ENCODE measurements at regions not wholly inside any gene's neighbourhood (a gene's known extent, or its start where the extent isn't known, plus 50 kb on each side); places are given as distances from the start of the nearest gene placed in this dataset.

- no peaks in the 10 kb centered on the region for H3K9me2 ChIP-seq (replicated peaks; ENCODE audit: insufficient read depth, low read length)
Measured at GRCh38 chr1:88321706-88322105, 362.4 kb upstream of the PKN2 start.

GRCh38 chr1:88324899-88325298 is 359.2 kb upstream of the PKN2 start:
- no peak for TF ChIP-seq EZH2 (optimal IDR thresholded peaks at IDR 0.05; ENCODE audit: low read depth, low read length)
- no peak for TF ChIP-seq EZH2phosphoT487 (IDR thresholded peaks at IDR 0.05; ENCODE audit: low read length)
- TF ChIP-seq, protein P1, sequence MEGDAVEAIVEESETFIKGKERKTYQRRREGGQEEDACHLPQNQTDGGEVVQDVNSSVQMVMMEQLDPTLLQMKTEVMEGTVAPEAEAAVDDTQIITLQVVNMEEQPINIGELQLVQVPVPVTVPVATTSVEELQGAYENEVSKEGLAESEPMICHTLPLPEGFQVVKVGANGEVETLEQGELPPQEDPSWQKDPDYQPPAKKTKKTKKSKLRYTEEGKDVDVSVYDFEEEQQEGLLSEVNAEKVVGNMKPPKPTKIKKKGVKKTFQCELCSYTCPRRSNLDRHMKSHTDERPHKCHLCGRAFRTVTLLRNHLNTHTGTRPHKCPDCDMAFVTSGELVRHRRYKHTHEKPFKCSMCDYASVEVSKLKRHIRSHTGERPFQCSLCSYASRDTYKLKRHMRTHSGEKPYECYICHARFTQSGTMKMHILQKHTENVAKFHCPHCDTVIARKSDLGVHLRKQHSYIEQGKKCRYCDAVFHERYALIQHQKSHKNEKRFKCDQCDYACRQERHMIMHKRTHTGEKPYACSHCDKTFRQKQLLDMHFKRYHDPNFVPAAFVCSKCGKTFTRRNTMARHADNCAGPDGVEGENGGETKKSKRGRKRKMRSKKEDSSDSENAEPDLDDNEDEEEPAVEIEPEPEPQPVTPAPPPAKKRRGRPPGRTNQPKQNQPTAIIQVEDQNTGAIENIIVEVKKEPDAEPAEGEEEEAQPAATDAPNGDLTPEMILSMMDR (IDR thresholded peaks at IDR 0.05; ENCODE audit: low read length), result no peak
- no peak for DNase-seq

More at GRCh38 chr1:88321706-88322105, 362.4 kb upstream of the PKN2 start:
- TF ChIP-seq EZH2 (optimal IDR thresholded peaks at IDR 0.05; ENCODE audit: low read depth, low read length), result no peak
- TF ChIP-seq, protein P1 (IDR thresholded peaks at IDR 0.05; ENCODE audit: low read length), result no peak
- TF ChIP-seq EZH2phosphoT487 (IDR thresholded peaks at IDR 0.05; ENCODE audit: low read length), result no peak
- Histone ChIP-seq H3F3A (ENCODE audit: insufficient read depth, low read length) (no peaks in the 10 kb centered on the region), H3K9ac (ENCODE audit: low read length) (no peak overlapping the region), H3K9me3 (replicated peaks; ENCODE audit: insufficient read depth, low read length) (no peaks in the 10 kb centered on the region), H3K27me3 (replicated peaks; ENCODE audit: insufficient read depth, low read length) (no peaks in the 10 kb centered on the region), H3K27ac (ENCODE audit: low read length) (no peak overlapping the region), H3K79me2 (ENCODE audit: low read length) (no peaks in the 10 kb centered on the region), H3K4me2 (ENCODE audit: low read depth, low read length) (no peak overlapping the region), H3K4me3 (ENCODE audit: low read length) (no peak overlapping the region), H3K36me3 (replicated peaks; ENCODE audit: insufficient read depth, low read length) (no peaks in the 10 kb centered on the region), H2AFZ (ENCODE audit: low read length) (no peak overlapping the region), H3K4me1 (ENCODE audit: low read length) (no peaks in the 10 kb centered on the region), H4K20me1 (ENCODE audit: insufficient read depth, low read length) (no peaks in the 10 kb centered on the region)
- DNase-seq, result no peak

GRCh38 chr1:88327391-88328267 is 356.4 kb upstream of the PKN2 start:
- Histone ChIP-seq H3K4me2 (ENCODE audit: low read depth, low read length) (no peak overlapping the region), H3K9ac (ENCODE audit: low read length) (no peak overlapping the region), H3K36me3 (replicated peaks; ENCODE audit: insufficient read depth, low read length) (no peaks in the 10 kb centered on the region), H3K27ac (ENCODE audit: low read length) (no peak overlapping the region), H3K4me3 (ENCODE audit: low read length) (no peak overlapping the region), H3F3A (ENCODE audit: insufficient read depth, low read length) (no peaks in the 10 kb centered on the region), H3K9me2 (replicated peaks; ENCODE audit: insufficient read depth, low read length) (no peaks in the 10 kb centered on the region), H2AFZ (ENCODE audit: low read length) (no peak overlapping the region), H3K79me2 (ENCODE audit: low read length) (no peaks in the 10 kb centered on the region), H3K9me3 (replicated peaks; ENCODE audit: insufficient read depth, low read length) (no peaks in the 10 kb centered on the region), H3K4me1 (ENCODE audit: low read length) (no peaks in the 10 kb centered on the region), H3K27me3 (replicated peaks; ENCODE audit: insufficient read depth, low read length) (no peaks in the 10 kb centered on the region), H4K20me1 (ENCODE audit: insufficient read depth, low read length) (no peaks in the 10 kb centered on the region)
- TF ChIP-seq, protein P1 (IDR thresholded peaks at IDR 0.05; ENCODE audit: low read length), result no peak
- no peak for TF ChIP-seq EZH2phosphoT487 (IDR thresholded peaks at IDR 0.05; ENCODE audit: low read length)
- TF ChIP-seq EZH2 (optimal IDR thresholded peaks at IDR 0.05; ENCODE audit: low read depth, low read length), result no peak
- DNase-seq, result no peak

More at GRCh38 chr1:88324899-88325298, 359.2 kb upstream of the PKN2 start:
- H3K36me3 ChIP-seq (replicated peaks; ENCODE audit: insufficient read depth, low read length), result no peaks in the 10 kb centered on the region
- no peaks in the 10 kb centered on the region for H3K9me3 ChIP-seq (replicated peaks; ENCODE audit: insufficient read depth, low read length)
- no peaks in the 10 kb centered on the region for H3K4me1 ChIP-seq (ENCODE audit: low read length)
- no peaks in the 10 kb centered on the region for H3F3A ChIP-seq (ENCODE audit: insufficient read depth, low read length)
- H3K9ac ChIP-seq (ENCODE audit: low read length), result no peak overlapping the region
- no peak overlapping the region for H3K27ac ChIP-seq (ENCODE audit: low read length)
- no peak overlapping the region for H3K4me3 ChIP-seq (ENCODE audit: low read length)
- H3K27me3 ChIP-seq (replicated peaks; ENCODE audit: insufficient read depth, low read length), result no peaks in the 10 kb centered on the region
- no peaks in the 10 kb centered on the region for H4K20me1 ChIP-seq (ENCODE audit: insufficient read depth, low read length)
- no peak overlapping the region for H2AFZ ChIP-seq (ENCODE audit: low read length)
- no peak overlapping the region for H3K4me2 ChIP-seq (ENCODE audit: low read depth, low read length)
- H3K9me2 ChIP-seq (replicated peaks; ENCODE audit: insufficient read depth, low read length), result no peaks in the 10 kb centered on the region
- H3K79me2 ChIP-seq (ENCODE audit: low read length), result no peaks in the 10 kb centered on the region
